Transverse colon (tissue), 4 donors: ENCODE measurements at regions not wholly inside any gene's neighbourhood (a gene's known extent, or its start where the extent isn't known, plus 50 kb on each side); places are given as distances from the start of the nearest gene placed in this dataset.
A peak's percentile ranks its signal among the peaks of the same experiment; 100 is the strongest.

Experiments used
- DNase-seq: peaks from one replicate; pipeline ENCODE4 v3.0.0-alpha.2; 2019
- H3K27ac ChIP-seq, 4 donors: fragments of 200-600 bp; sonication (generic); 2 replicates each; pipeline ENCODE4 v1.5.1; 2016 to 2018; ENCODE audit warnings: inconsistent platforms in 4 of 4
- H3K27me3 ChIP-seq: fragments of 200-600 bp; sonication (generic); 2 replicates; pipeline ENCODE4 v1.5.1; 2017; ENCODE audit warnings: inconsistent platforms
- H3K36me3 ChIP-seq, 4 donors: fragments of 200-600 bp; sonication (generic); 2 replicates each; pipeline ENCODE4 v1.5.1; 2017 to 2019; ENCODE audit warnings: inconsistent platforms in 4 of 4
- H3K4me1 ChIP-seq, 4 donors: fragments of 200-600 bp; sonication (generic); 2 replicates each; pipeline ENCODE4 v1.5.1; 2017 to 2020; ENCODE audit warnings: inconsistent platforms in 4 of 4
- H3K4me3 ChIP-seq, 4 donors: fragments of 200-600 bp; sonication (generic); 1 replicate in 1 of 4; 2 replicates in 3 of 4; pipeline versions ENCODE4 v1.5.1 to v1.6.1; 2017 to 2019; ENCODE audit warnings: inconsistent platforms in 4 of 4
- H3K9me3 ChIP-seq, 2 donors: fragments of 200-600 bp; sonication (generic); 2 replicates each; pipeline ENCODE4 v1.5.1; 2017 to 2019; ENCODE audit warnings: inconsistent platforms in 2 of 2
- CTCF ChIP-seq, 5 experiments: fragments of 200-600 bp in 3 of 5; fragments of 450-650 bp in 2 of 5; sonication (generic) in 3 of 5; IDR thresholded peaks; 1 replicate in 2 of 5; 2 replicates in 3 of 5; pipeline ENCODE4 v1.5.1; 2016 to 2017; ENCODE audit warnings: antibody characterized with exemption in 5 of 5, inconsistent platforms in 3 of 5, mild to moderate bottlenecking in 2 of 5, moderate library complexity in 1 of 5
- EP300 ChIP-seq: sonication (generic); formaldehyde crosslinking; IDR thresholded peaks from one replicate; pipeline ENCODE4 v1.6.1; 2017; ENCODE audit warnings: antibody characterized with exemption, low read depth
- POLR2A ChIP-seq: fragments of 450-650 bp; IDR thresholded peaks from one replicate; pipeline ENCODE4 v1.6.1; 2016; ENCODE audit warnings: antibody characterized with exemption, mild to moderate bottlenecking, moderate library complexity
- POLR2AphosphoS5 ChIP-seq, 3 donors: sonication (generic); formaldehyde crosslinking; IDR thresholded peaks; one replicate each; pipeline ENCODE4 v1.6.1; 2016; ENCODE audit warnings: antibody characterized with exemption in 3 of 3
- WGBS, 2 donors: methylation state at CpG; one replicate each; pipeline ENCODE4 v1.1.5; 2018; ENCODE audit warnings: low coverage in 1 of 2; 5-methylcytosine and 5-hydroxymethylcytosine counted together
- in situ Hi-C, 4 donors: fragments of 200-750 bp; cut with MboI; loops; one replicate each; pipeline versions ENCODE4 v1.15.0 to v1.15.1; 2017; ENCODE audit warnings: low sequenced_read_pairs in 3 of 4, low pct_ligation_motif_present in 1 of 4, low pct_unique_long_range_greater_than_20kb in 1 of 4
- intact Hi-C: fragments of 100-400 bp; cut with DNase I; formaldehyde crosslinking; loops from one replicate; pipeline ENCODE4 v1.15.1; 2023; ENCODE audit warnings: low total_unique reads

- DNase-seq: no peak
- intact Hi-C loops: no loop called here
- Histone ChIP-seq H3K36me3 (no peaks in the 10 kb centered on the region), H3K27ac (no peak overlapping the region), H3K27me3 (no peaks in the 10 kb centered on the region), H3K9me3 (no peaks in the 10 kb centered on the region), H3K4me1 (no peaks in the 10 kb centered on the region), H3K4me3 (no peak overlapping the region)
- no peak for TF ChIP-seq EP300
- TF ChIP-seq POLR2AphosphoS5 (IDR thresholded peaks at IDR 0.05): no peak
- no peak for TF ChIP-seq POLR2A
- no peak for TF ChIP-seq CTCF (IDR thresholded peaks at IDR 0.05)
- 80 to 100% methylated on average over 1 of the region's 1 CpG for WGBS, 2 donors
- in situ Hi-C loops: no loop called here
Measured at GRCh38 chr2:5316001-5316490, 376.1 kb upstream of the SOX11 start.

- in situ Hi-C loops (no loop called here), intact Hi-C loops (no loop called here)
- DNase-seq: no peak
- Histone ChIP-seq H3K36me3 (no peaks in the 10 kb centered on the region), H3K27ac (no peak overlapping the region), H3K9me3 (no peaks in the 10 kb centered on the region), H3K4me1 (no peaks in the 10 kb centered on the region), H3K4me3 (no peak overlapping the region), H3K27me3 (no peaks in the 10 kb centered on the region)
- 63 to 90% methylated on average over 1 of the region's 1 CpG for WGBS, 2 donors
- TF ChIP-seq POLR2A (no peak), EP300 (no peak), POLR2AphosphoS5 (IDR thresholded peaks at IDR 0.05) (no peak), CTCF (IDR thresholded peaks at IDR 0.05) (no peak)
Measured at GRCh38 chr2:5319493-5319892, 372.7 kb upstream of the SOX11 start.

- in situ Hi-C loops: no loop called here
- intact Hi-C loops: no loop called here
- H3K36me3 ChIP-seq: no peaks in the 10 kb centered on the region
Measured at GRCh38 chr2:5322396-5322795, 369.8 kb upstream of the SOX11 start.

GRCh38 chr2:5325523-5325922, 366.7 kb upstream of the SOX11 start:
- no peaks in the 10 kb centered on the region for H3K36me3 ChIP-seq
- in situ Hi-C loops: no loop called here
- 87 to 95% methylated on average over 13 to 23 of the region's 23 CpGs for WGBS, 2 donors

More at GRCh38 chr2:5322396-5322795, 369.8 kb upstream of the SOX11 start:
- H3K4me3 ChIP-seq: no peak overlapping the region
- TF ChIP-seq POLR2AphosphoS5 (IDR thresholded peaks at IDR 0.05): peak in 1 of 3 donors; percentile 67
- no peak for TF ChIP-seq POLR2A
- H3K4me1 ChIP-seq: no peaks in the 10 kb centered on the region
- H3K9me3 ChIP-seq: no peaks in the 10 kb centered on the region
- DNase-seq: no peak
- WGBS, 2 donors: 49% methylated on average over 4 of the region's 4 CpGs; no CpG with 5 or more reads in 1 of the 2 donors
- H3K27ac ChIP-seq: no peak overlapping the region
- no peaks in the 10 kb centered on the region for H3K27me3 ChIP-seq

More at GRCh38 chr2:5325523-5325922, 366.7 kb upstream of the SOX11 start:
- H3K27me3 ChIP-seq: no peaks in the 10 kb centered on the region
- TF ChIP-seq POLR2A (no peak), POLR2AphosphoS5 (IDR thresholded peaks at IDR 0.05) (no peak), CTCF (IDR thresholded peaks at IDR 0.05) (no peak), EP300 (no peak)
- DNase-seq: no peak
- no peaks in the 10 kb centered on the region for H3K4me1 ChIP-seq
- H3K9me3 ChIP-seq: no peaks in the 10 kb centered on the region
- intact Hi-C loops: no loop called here
- no peak overlapping the region for H3K4me3 ChIP-seq
- no peak overlapping the region for H3K27ac ChIP-seq
